Right lobe of liver (tissue), 6 donors: ENCODE measurements at regions not wholly inside any gene's neighbourhood (a gene's known extent, or its start where the extent isn't known, plus 50 kb on each side); places are given as distances from the start of the nearest gene placed in this dataset.
A peak's percentile ranks its signal among the peaks of the same experiment; 100 is the strongest.

Experiments used
- ATAC-seq, 4 donors: fragments of 200-7000 bp; cut with Tn5 transposase; one replicate each; pipeline ENCODE4 v1.9.1; 2020; ENCODE audit warnings: mild to moderate bottlenecking in 4 of 4, moderate library complexity in 4 of 4
- DNase-seq, 3 donors: peaks; one replicate each; pipeline ENCODE4 v3.0.0-alpha.2; 2020
- H3K27ac ChIP-seq, 3 donors: fragments of 200-600 bp; one replicate each; pipeline ENCODE4 v1.8.0; 2022
- H3K27me3 ChIP-seq, 2 donors: fragments of 200-600 bp; one replicate each; pipeline ENCODE4 v1.8.0; 2022
- H3K36me3 ChIP-seq, 4 donors: fragments of 200-600 bp; sonication (generic) in 1 of 4; one replicate each; pipeline versions ENCODE4 v1.5.1 to v1.8.0; 2017 to 2022; ENCODE audit warnings: control low read depth in 1 of 4
- H3K4me1 ChIP-seq, 4 donors: fragments of 200-600 bp; sonication (generic) in 1 of 4; one replicate each; pipeline versions ENCODE4 v1.5.1 to v1.8.0; 2017 to 2022; ENCODE audit warnings: control low read depth in 1 of 4
- H3K4me3 ChIP-seq, 3 donors: fragments of 200-600 bp; one replicate each; pipeline ENCODE4 v1.8.0; 2022
- H3K9me3 ChIP-seq, 4 donors: fragments of 200-600 bp; sonication (generic) in 1 of 4; one replicate each; pipeline versions ENCODE4 v1.5.1 to v1.8.0; 2017 to 2022; ENCODE audit warnings: control low read depth in 1 of 4
- POLR2A ChIP-seq: fragments of 450-650 bp; IDR thresholded peaks from one replicate; pipeline ENCODE4 v1.6.1; 2017; ENCODE audit warnings: antibody characterized with exemption, mild to moderate bottlenecking
- WGBS: methylation state at CpG from one replicate; pipeline ENCODE4 v1.1.6; 2018; ENCODE audit warnings: low coverage, low lambda C conversion rate; ENCODE audit not compliant: insufficient coverage; ENCODE audit errors: missing lambda C conversion rate; 5-methylcytosine and 5-hydroxymethylcytosine counted together
- intact Hi-C, 2 donors: fragments of 100-400 bp; cut with DNase I; formaldehyde crosslinking; loops; one replicate each; pipeline versions ENCODE4 v1.11.2 to v1.14.1; 2022
- TF ChIP-seq, protein P1 (sequence below), 4 donors: fragments of 200-600 bp in 3 of 4; fragments of 450-650 bp in 1 of 4; IDR thresholded peaks; one replicate each; pipeline versions ENCODE4 v1.5.1 to v1.8.0; 2016 to 2022; ENCODE audit warnings: antibody characterized with exemption in 4 of 4, mild to moderate bottlenecking in 2 of 4
- donor health status: DM: no; HTN: yes; CAD: no.
- donor health status: DM: no; HTN: no; CAD: no.
- donor health status: DM: no; HTN: no; CAD: no.
- donor health status: DM: no; HTN: yes; CAD: no.
- donor health status: DM: no; HTN: yes; CAD: no.

GRCh38 chr13:72541674-72542073 lies 185.8 kb downstream of the MZT1 start:
- H3K9me3 ChIP-seq = no peaks in the 10 kb centered on the region
- ATAC-seq (no peak), DNase-seq (no peak)
- H3K27ac ChIP-seq = no peak overlapping the region
- H3K4me1 ChIP-seq = peaks cover 0 to 7% (median 0%) of the 10 kb centered on the region in 4 donors
- no peak for TF ChIP-seq POLR2A
- TF ChIP-seq, protein P1, sequence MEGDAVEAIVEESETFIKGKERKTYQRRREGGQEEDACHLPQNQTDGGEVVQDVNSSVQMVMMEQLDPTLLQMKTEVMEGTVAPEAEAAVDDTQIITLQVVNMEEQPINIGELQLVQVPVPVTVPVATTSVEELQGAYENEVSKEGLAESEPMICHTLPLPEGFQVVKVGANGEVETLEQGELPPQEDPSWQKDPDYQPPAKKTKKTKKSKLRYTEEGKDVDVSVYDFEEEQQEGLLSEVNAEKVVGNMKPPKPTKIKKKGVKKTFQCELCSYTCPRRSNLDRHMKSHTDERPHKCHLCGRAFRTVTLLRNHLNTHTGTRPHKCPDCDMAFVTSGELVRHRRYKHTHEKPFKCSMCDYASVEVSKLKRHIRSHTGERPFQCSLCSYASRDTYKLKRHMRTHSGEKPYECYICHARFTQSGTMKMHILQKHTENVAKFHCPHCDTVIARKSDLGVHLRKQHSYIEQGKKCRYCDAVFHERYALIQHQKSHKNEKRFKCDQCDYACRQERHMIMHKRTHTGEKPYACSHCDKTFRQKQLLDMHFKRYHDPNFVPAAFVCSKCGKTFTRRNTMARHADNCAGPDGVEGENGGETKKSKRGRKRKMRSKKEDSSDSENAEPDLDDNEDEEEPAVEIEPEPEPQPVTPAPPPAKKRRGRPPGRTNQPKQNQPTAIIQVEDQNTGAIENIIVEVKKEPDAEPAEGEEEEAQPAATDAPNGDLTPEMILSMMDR (IDR thresholded peaks at IDR 0.05) = no peak
- no peaks in the 10 kb centered on the region for H3K36me3 ChIP-seq
- no peak overlapping the region for H3K4me3 ChIP-seq
- intact Hi-C loops = no loop called here
- WGBS = 80% methylated on average over 6 of the region's 6 CpGs
- H3K27me3 ChIP-seq = no peaks in the 10 kb centered on the region

DNA sequence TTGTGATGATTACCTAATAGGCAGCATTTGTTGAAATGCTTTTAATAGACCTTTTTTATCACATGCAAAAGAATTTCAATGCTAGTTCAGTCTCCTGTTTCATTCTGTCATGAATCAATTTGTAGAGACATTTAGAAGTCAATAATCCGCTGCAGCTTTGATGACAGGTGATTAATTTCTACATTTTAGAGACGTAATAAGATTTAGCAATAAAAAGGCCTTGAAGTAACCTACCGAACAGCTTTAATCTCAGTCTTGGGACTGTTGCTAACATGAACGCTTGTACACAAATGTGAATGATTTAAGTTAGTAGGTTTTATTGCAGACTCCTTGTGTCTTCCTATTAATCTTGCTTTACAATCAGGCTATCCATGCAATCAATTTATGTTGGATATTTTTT lies 186.5 kb downstream of the MZT1 start:
- H3K36me3 ChIP-seq = no peaks in the 10 kb centered on the region
- WGBS = 64% methylated on average over 4 of the region's 4 CpGs
- peaks cover 0 to 13% (median 0%) of the 10 kb centered on the region in 4 donors for H3K4me1 ChIP-seq
- no peaks in the 10 kb centered on the region for H3K9me3 ChIP-seq
- H3K27me3 ChIP-seq = no peaks in the 10 kb centered on the region
- TF ChIP-seq, protein P1 (IDR thresholded peaks at IDR 0.05) = no peak
- TF ChIP-seq POLR2A = no peak
- no peak overlapping the region for H3K4me3 ChIP-seq
- no peak for ATAC-seq
- H3K27ac ChIP-seq = no peak overlapping the region
- DNase-seq = no peak
- intact Hi-C loops = no loop called here

DNA sequence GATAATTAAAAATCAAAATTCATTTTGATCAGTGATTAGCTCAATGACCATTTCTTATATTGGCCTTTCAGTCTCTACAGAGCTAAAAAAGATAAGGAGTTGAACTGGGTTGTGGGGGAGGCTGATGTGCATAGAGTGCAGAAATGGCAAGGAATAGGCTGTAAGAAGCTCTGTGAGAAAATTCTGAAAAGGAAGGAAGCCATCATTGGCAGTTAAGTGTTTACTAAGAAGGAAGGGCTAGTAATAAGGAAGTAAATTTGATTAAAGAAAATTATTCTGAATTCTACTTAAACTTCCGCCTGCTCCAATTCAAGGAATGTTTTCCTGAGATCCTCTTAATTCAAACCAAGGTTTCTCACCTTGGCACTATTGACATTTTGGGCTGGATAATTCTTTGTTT lies 187.5 kb downstream of the MZT1 start:
- H3K9me3 ChIP-seq = no peaks in the 10 kb centered on the region
- H3K27ac ChIP-seq = no peak overlapping the region
- H3K27me3 ChIP-seq = no peaks in the 10 kb centered on the region
- intact Hi-C loops = no loop called here
- H3K4me1 ChIP-seq = peaks cover 0 to 14% (median 0%) of the 10 kb centered on the region in 4 donors
- H3K36me3 ChIP-seq = no peaks in the 10 kb centered on the region
- TF ChIP-seq, protein P1 (IDR thresholded peaks at IDR 0.05) = no peak
- no peak for TF ChIP-seq POLR2A
- no peak overlapping the region for H3K4me3 ChIP-seq
- ATAC-seq = no peak
- no peak for DNase-seq
- WGBS = 43% methylated on average over 1 of the region's 1 CpG

DNA sequence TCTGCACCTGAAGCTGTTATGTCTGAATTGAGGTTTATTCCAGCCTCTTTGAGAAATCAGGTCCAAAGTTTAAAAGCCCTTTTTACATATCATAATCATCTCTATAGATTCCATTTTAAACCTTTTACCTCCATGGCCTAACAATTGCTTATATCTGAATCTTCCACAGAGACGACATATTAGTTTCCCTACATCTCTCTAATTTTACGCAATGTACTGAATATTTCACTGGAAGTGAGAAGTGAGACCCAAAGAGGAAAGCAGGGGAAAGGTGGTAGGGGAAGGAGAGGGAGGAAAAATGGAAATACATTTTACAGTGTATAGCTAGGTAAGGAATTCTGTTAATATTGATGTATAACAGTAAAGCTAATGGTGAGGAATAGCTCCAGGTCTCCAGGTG lies 189.6 kb downstream of the MZT1 start:
- intact Hi-C loops = no loop called here
- Histone ChIP-seq H3K9me3 (no peaks in the 10 kb centered on the region), H3K27ac (peak overlapping the region in 1 of 3 donors; percentile 79), H3K4me3 (peak overlapping the region in 1 of 3 donors; percentile 47), H3K36me3 (no peaks in the 10 kb centered on the region), H3K27me3 (no peaks in the 10 kb centered on the region), H3K4me1 (peaks cover 0 to 14% (median 0%) of the 10 kb centered on the region in 4 donors)
- DNase-seq (no peak), ATAC-seq (no peak)
- TF ChIP-seq POLR2A = no peak
- WGBS = 93% methylated on average over 2 of the region's 2 CpGs

GRCh38 chr13:72537395-72537780 lies 190.0 kb downstream of the MZT1 start:
- peaks cover 0 to 14% (median 0%) of the 10 kb centered on the region in 4 donors for H3K4me1 ChIP-seq
- H3K4me3 ChIP-seq = peak overlapping the region in 2 of 3 donors; percentile 31 to 47
- H3K9me3 ChIP-seq = no peaks in the 10 kb centered on the region
- no peaks in the 10 kb centered on the region for H3K27me3 ChIP-seq
- H3K36me3 ChIP-seq = no peaks in the 10 kb centered on the region
- peak; percentile 28 to 73 (median 64) for ATAC-seq
- intact Hi-C loops = no loop called here
- WGBS = 18% methylated on average over 2 of the region's 2 CpGs
- DNase-seq = no peak
- TF ChIP-seq, protein P1 (IDR thresholded peaks at IDR 0.05) = no peak
- no peak for TF ChIP-seq POLR2A
- H3K27ac ChIP-seq = peak overlapping the region in 2 of 3 donors; percentile 9 to 79
